GM12878 (cell line): ENCODE measurements at regions not wholly inside any gene's neighbourhood (a gene's known extent, or its start where the extent isn't known, plus 50 kb on each side); places are given as distances from the start of the nearest gene placed in this dataset.

ENCODE experiments used
- ATAC-seq: fragments of 200-7000 bp; cut with Tn5 transposase; 3 replicates; pipeline ENCODE4 v1.9.1; 2020; ENCODE audit warnings: mild to moderate bottlenecking, moderate library complexity
- BruUV-seq: library from RNA; stranded (reverse); fragments of 400-500 nt; replicated peaks from 2 replicates; lab custom pipeline; 2021; lab: Mats Ljungman, UMichigan
- CTCF ChIA-PET: fragments of 300-600 bp; sonication (Branson Sonifier 250); formaldehyde crosslinking; extraction: SDS; loops from one replicate; lab custom pipeline; 2021; ENCODE audit warnings: inconsistent platforms; lab: Yijun Ruan, JAX
- POLR2A ChIA-PET: fragments of 350-600 bp; formaldehyde crosslinking; extraction: SDS; loops from one replicate; lab custom pipeline; 2021; ENCODE audit warnings: inconsistent platforms; lab: Charles Lee
- RAD21 ChIA-PET: fragments of 300-600 bp; sonication (Branson Sonifier 250); formaldehyde crosslinking; loops from one replicate; lab custom pipeline; 2023; ENCODE audit warnings: antibody characterized with exemption; ENCODE audit not compliant: unreplicated experiment; lab: Charles Lee
- SMC1A ChIA-PET: fragments of 300-600 bp; sonication (Branson Sonifier 250); formaldehyde crosslinking; loops from one replicate; lab custom pipeline; 2023; ENCODE audit not compliant: unreplicated experiment, uncharacterized antibody; lab: Charles Lee
- DNase-seq: peaks from one replicate; pipeline ENCODE4 v3.0.0-alpha.2; 2011; ENCODE audit warnings: low read depth, low spot score
- FAIRE-seq: peaks from 3 replicates; lab custom pipeline; 2011; peaks lifted over from hg19 to GRCh38; lab: Jason Lieb, UNC
- H2AFZ ChIP-seq: 2 replicates; pipeline ENCODE4 v1.6.0; 2011; ENCODE audit warnings: low read depth, low read length, control low read depth; ENCODE audit not compliant: control insufficient read depth
- H3K27ac ChIP-seq: 2 replicates; pipeline ENCODE4 v1.5.1; 2011; ENCODE audit warnings: control low read depth; ENCODE audit not compliant: control insufficient read depth, insufficient read depth
- H3K27me3 ChIP-seq, 2 experiments: replicated peaks in 1 of 2; 2 replicates each; pipeline versions ENCODE4 v1.6.0 to v1.6.1; 2011; ENCODE audit warnings: low read length in 1 of 2; ENCODE audit not compliant: control insufficient read depth in 2 of 2, insufficient read depth in 2 of 2
- H3K36me3 ChIP-seq, 2 experiments: 2 replicates each; pipeline ENCODE4 v1.5.1; 2011; ENCODE audit warnings: low read length in 1 of 2; ENCODE audit not compliant: control insufficient read depth in 2 of 2, insufficient read depth in 2 of 2
- H3K4me1 ChIP-seq: 2 replicates; pipeline ENCODE4 v1.6.1; 2011; ENCODE audit warnings: mild to moderate bottlenecking, low read length, moderate library complexity, mixed read lengths; ENCODE audit not compliant: control insufficient read depth, insufficient read depth
- H3K4me2 ChIP-seq: 2 replicates; pipeline ENCODE4 v1.6.0; 2011; ENCODE audit warnings: control low read depth; ENCODE audit not compliant: control insufficient read depth, insufficient read depth
- H3K4me3 ChIP-seq: fragments of 200-600 bp; sonication (generic); 2 replicates; pipeline ENCODE4 v1.5.1; 2016
- H3K79me2 ChIP-seq: 2 replicates; pipeline ENCODE4 v1.6.0; 2011; ENCODE audit warnings: low read length; ENCODE audit not compliant: control insufficient read depth, insufficient read depth
- H3K9ac ChIP-seq: 2 replicates; pipeline ENCODE4 v1.8.0; 2011; ENCODE audit warnings: low read length, control low read depth, mixed read lengths; ENCODE audit not compliant: control insufficient read depth, insufficient read depth
- H3K9me3 ChIP-seq: replicated peaks from 3 replicates; pipeline ENCODE4 v1.5.1; 2011; ENCODE audit warnings: mild to moderate bottlenecking, low read length; ENCODE audit not compliant: control insufficient read depth, insufficient read depth
- H4K20me1 ChIP-seq: 2 replicates; pipeline ENCODE4 v1.6.0; 2011; ENCODE audit not compliant: control insufficient read depth, insufficient read depth
- BMI1 ChIP-seq: fragments of 450-650 bp; IDR thresholded peaks from 2 replicates; pipeline ENCODE4 v1.6.1; 2016; ENCODE audit warnings: mild to moderate bottlenecking, moderate library complexity, borderline replicate concordance
- CREB1 ChIP-seq: IDR thresholded peaks from 2 replicates; pipeline ENCODE4 v1.6.1; 2012; ENCODE audit warnings: low read depth, mild to moderate bottlenecking, inconsistent platforms
- EGR1 ChIP-seq, 2 experiments: IDR thresholded peaks; 1 replicate in 1 of 2; 2 replicates in 1 of 2; pipeline ENCODE4 v1.6.1; 2011 to 2012; ENCODE audit warnings: low read depth in 2 of 2, low read length in 2 of 2, borderline replicate concordance in 1 of 2, mild to moderate bottlenecking in 1 of 2, moderate library complexity in 1 of 2
- MTA2 ChIP-seq: fragments of 450-650 bp; IDR thresholded peaks from 2 replicates; pipeline ENCODE4 v1.6.1; 2016; ENCODE audit warnings: low read depth, mild to moderate bottlenecking, moderate library complexity
- NFYB ChIP-seq: IDR thresholded peaks from 2 replicates; pipeline ENCODE4 v1.6.1; 2011; ENCODE audit warnings: low read depth, mild to moderate bottlenecking, low read length, improper control_type of control experiment, moderate library complexity; ENCODE audit not compliant: insufficient read depth
- PAX8 ChIP-seq: fragments of 450-650 bp; IDR thresholded peaks from 2 replicates; pipeline ENCODE4 v1.6.1; 2017; ENCODE audit warnings: mild to moderate bottlenecking, moderate library complexity
- POLR2AphosphoS5 ChIP-seq: IDR thresholded peaks from 2 replicates; pipeline ENCODE4 v1.6.1; 2011; ENCODE audit warnings: mild to moderate bottlenecking, low read length, inconsistent platforms
- YY1 ChIP-seq: IDR thresholded peaks from 2 replicates; pipeline ENCODE4 v1.6.1; 2011; ENCODE audit warnings: low read depth, mild to moderate bottlenecking, low read length
- ZZZ3 ChIP-seq: IDR thresholded peaks from 2 replicates; pipeline ENCODE4 v1.6.1; 2011; ENCODE audit warnings: low read depth; ENCODE audit not compliant: control insufficient read depth, insufficient read length
- WGBS: methylation state at CpG from one replicate; pipeline ENCODE4 v1.1.6; 2016; ENCODE audit warnings: low lambda C conversion rate; ENCODE audit not compliant: insufficient replicate concordance, insufficient coverage; ENCODE audit errors: missing lambda C conversion rate; 5-methylcytosine and 5-hydroxymethylcytosine counted together
- in situ Hi-C: fragments of 300-500 bp; cut with MboI; formaldehyde crosslinking; loops from 9 replicates; pipeline ENCODE4 v1.14.3; 2018; ENCODE audit warnings: mixed read lengths
- intact Hi-C: fragments of 100-400 bp; cut with micrococcal nuclease; formaldehyde crosslinking; loops from one replicate; pipeline ENCODE4 v1.14.2; 2022; ENCODE audit not compliant: unreplicated experiment
- TF ChIP-seq, protein P1 (sequence below): IDR thresholded peaks from 2 replicates; pipeline ENCODE4 v1.6.1; 2011; ENCODE audit warnings: low read depth, low read length, improper control_type of control experiment, borderline replicate concordance

DNA sequence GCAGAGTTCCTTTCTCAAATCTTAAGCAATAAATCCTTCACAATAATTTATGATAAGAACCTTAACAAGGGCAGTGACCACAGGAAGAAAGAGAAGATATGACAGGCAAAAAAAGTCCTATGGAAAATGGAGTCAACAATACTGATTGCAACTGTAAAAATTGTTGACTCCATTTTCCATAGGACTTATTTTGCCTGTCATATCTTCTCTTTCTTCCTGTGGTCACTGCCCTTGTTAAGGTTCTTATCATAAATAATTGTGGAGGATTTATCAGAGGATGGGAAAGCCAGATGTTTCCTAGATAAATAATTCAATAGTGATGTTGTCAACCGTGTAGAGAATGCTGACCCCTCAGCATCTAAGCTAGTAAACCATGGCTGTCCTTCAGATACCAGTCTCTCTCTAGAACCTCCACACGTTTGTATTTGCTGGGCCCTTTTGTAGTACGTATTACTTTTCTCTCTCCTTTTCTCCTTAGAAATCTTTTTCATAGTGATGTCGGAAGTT, 172.6 kb upstream of the BET1 start:
- H3K27me3 ChIP-seq = no peaks in the 10 kb centered on the region
- TF ChIP-seq BMI1 (no peak), EGR1 (IDR thresholded peaks at IDR 0.05; ENCODE audit: borderline replicate concordance in 1 of 2, low read depth in 2 of 2, low read length in 2 of 2) (no peak), NFYB (no peak), POLR2AphosphoS5 (no peak), PAX8 (no peak), MTA2 (no peak), ZZZ3 (no peak), CREB1 (no peak), YY1 (no peak)
- TF ChIP-seq, protein P1, sequence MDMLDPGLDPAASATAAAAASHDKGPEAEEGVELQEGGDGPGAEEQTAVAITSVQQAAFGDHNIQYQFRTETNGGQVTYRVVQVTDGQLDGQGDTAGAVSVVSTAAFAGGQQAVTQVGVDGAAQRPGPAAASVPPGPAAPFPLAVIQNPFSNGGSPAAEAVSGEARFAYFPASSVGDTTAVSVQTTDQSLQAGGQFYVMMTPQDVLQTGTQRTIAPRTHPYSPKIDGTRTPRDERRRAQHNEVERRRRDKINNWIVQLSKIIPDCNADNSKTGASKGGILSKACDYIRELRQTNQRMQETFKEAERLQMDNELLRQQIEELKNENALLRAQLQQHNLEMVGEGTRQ = no peak
- intact Hi-C loops = loop anchor here (1.0 kb wide), 1 partner anchor 19 kb away; no protein-coding TSS in a partner anchor
- ChIA-PET RAD21 (interaction anchor here (1.2 to 1.4 kb wide), 2 partner anchors 16 to 43 kb away, joined by 3 to 4 read pairs; no protein-coding TSS in a partner anchor), SMC1A (interaction anchor here (1.1 to 5.0 kb wide), 4 partner anchors 15 to 61 kb away, joined by 3 to 29 read pairs (median 6); no protein-coding TSS in a partner anchor), CTCF (interaction anchor here (0.7 to 2.5 kb wide), 3 partner anchors 8 to 44 kb away, joined by 3 to 9 read pairs (median 5); no protein-coding TSS in a partner anchor), POLR2A (interaction anchor here (2.0 kb wide), 1 partner anchor 15 kb away, joined by 13 read pairs; no protein-coding TSS in a partner anchor)
- no peak overlapping the region for H3K27ac ChIP-seq
- no peak overlapping the region for H3K4me3 ChIP-seq
- H3K36me3 ChIP-seq = no peaks in the 10 kb centered on the region
- H3K9me3 ChIP-seq = no peaks in the 10 kb centered on the region; the same call in 2 of the 3 replicates
- in situ Hi-C loops = no loop called here
- H3K9ac ChIP-seq = no peak overlapping the region
- H3K79me2 ChIP-seq = no peaks in the 10 kb centered on the region
- WGBS = 53% methylated on average over 4 of the region's 4 CpGs
- ATAC-seq (no peak), DNase-seq (no peak), FAIRE-seq (no peak)
- BruUV-seq = no TSS peak
- peaks cover 9% of the 10 kb centered on the region for H3K4me1 ChIP-seq
- H3K4me2 ChIP-seq = no peak overlapping the region
- H2AFZ ChIP-seq = no peak overlapping the region
- no peaks in the 10 kb centered on the region for H4K20me1 ChIP-seq
